Caco-2 (cell line): ENCODE measurements at regions not wholly inside any gene's neighbourhood (a gene's known extent, or its start where the extent isn't known, plus 50 kb on each side); places are given as distances from the start of the nearest gene placed in this dataset.

Experiments used
- BruUV-seq: library from RNA; stranded (reverse); fragments of 400-500 nt; replicated peaks from 2 replicates; lab custom pipeline; 2021; lab: Mats Ljungman, UMichigan
- CTCF ChIA-PET: fragments of 300-600 bp; sonication (Branson Sonifier 250); formaldehyde crosslinking; loops from one replicate; lab custom pipeline; 2022; ENCODE audit warnings: antibody characterized with exemption; lab: Charles Lee
- POLR2A ChIA-PET: fragments of 300-600 bp; sonication (Branson Sonifier 250); formaldehyde crosslinking; loops from one replicate; lab custom pipeline; 2022; ENCODE audit warnings: antibody characterized with exemption; lab: Charles Lee
- DNase-seq, 2 experiments: peaks; one replicate each; pipeline versions ENCODE4 v3.0.0 to v3.0.0-alpha.2; 2020 to 2022
- H3K27me3 ChIP-seq: replicated peaks from 2 replicates; pipeline ENCODE4 v1.6.0; 2011; ENCODE audit warnings: low read length; ENCODE audit not compliant: control insufficient read depth, insufficient read depth
- H3K36me3 ChIP-seq: 2 replicates; pipeline ENCODE4 v1.5.1; 2011; ENCODE audit warnings: low read length; ENCODE audit not compliant: control insufficient read depth, insufficient read depth
- H3K4me1 ChIP-seq: fragments of 250-450 bp; sonication (Bioruptor Pico); 2 replicates; pipeline ENCODE4 v1.5.1; 2020; ENCODE audit warnings: mild to moderate bottlenecking
- H3K4me3 ChIP-seq: 2 replicates; pipeline ENCODE4 v1.5.1; 2011; ENCODE audit warnings: low read depth, mild to moderate bottlenecking, control low read depth, low read length
- H3K9me3 ChIP-seq: fragments of 250-450 bp; sonication (Bioruptor Pico); 2 replicates; pipeline ENCODE4 v1.5.1; 2020; ENCODE audit warnings: mild to moderate bottlenecking, moderate library complexity
- H3K27ac Mint-ChIP-seq: one replicate; pipeline ENCODE4 v1.8.0; 2022; ENCODE audit warnings: mixed read lengths; ENCODE audit not compliant: unreplicated experiment
- H3K27me3 Mint-ChIP-seq: one replicate; pipeline ENCODE4 v1.8.0; 2022; ENCODE audit warnings: mixed read lengths; ENCODE audit not compliant: insufficient read depth, unreplicated experiment
- H3K36me3 Mint-ChIP-seq: one replicate; pipeline ENCODE4 v1.8.0; 2022; ENCODE audit warnings: mild to moderate bottlenecking, mixed read lengths; ENCODE audit not compliant: insufficient read depth, unreplicated experiment
- H3K4me1 Mint-ChIP-seq: one replicate; pipeline ENCODE4 v1.8.0; 2022; ENCODE audit warnings: low read depth, mixed read lengths; ENCODE audit not compliant: unreplicated experiment
- H3K4me3 Mint-ChIP-seq: one replicate; pipeline ENCODE4 v1.8.0; 2022; ENCODE audit warnings: mild to moderate bottlenecking, moderate library complexity, mixed read lengths; ENCODE audit not compliant: unreplicated experiment
- H3K9me3 Mint-ChIP-seq: one replicate; pipeline ENCODE4 v1.8.0; 2022; ENCODE audit warnings: mixed read lengths; ENCODE audit not compliant: unreplicated experiment
- intact Hi-C: fragments of 100-400 bp; cut with micrococcal nuclease; formaldehyde crosslinking; loops from one replicate; pipeline ENCODE4 v1.10.0; 2022; ENCODE audit not compliant: unreplicated experiment
- TF ChIP-seq, protein P1 (sequence below), 2 experiments: fragments of 200-600 bp in 1 of 2; IDR thresholded peaks; 1 replicate in 1 of 2; 2 replicates in 1 of 2; pipeline versions ENCODE4 v1.5.1 to v1.8.0; 2011 to 2022; ENCODE audit warnings: antibody characterized with exemption in 1 of 2, control low read depth in 1 of 2, inconsistent platforms in 1 of 2, low read depth in 1 of 2, low read length in 1 of 2, mild to moderate bottlenecking in 1 of 2, moderate library complexity in 1 of 2; ENCODE audit not compliant: insufficient read depth in 1 of 2, severe bottlenecking in 1 of 2, unreplicated experiment in 1 of 2

DNA sequence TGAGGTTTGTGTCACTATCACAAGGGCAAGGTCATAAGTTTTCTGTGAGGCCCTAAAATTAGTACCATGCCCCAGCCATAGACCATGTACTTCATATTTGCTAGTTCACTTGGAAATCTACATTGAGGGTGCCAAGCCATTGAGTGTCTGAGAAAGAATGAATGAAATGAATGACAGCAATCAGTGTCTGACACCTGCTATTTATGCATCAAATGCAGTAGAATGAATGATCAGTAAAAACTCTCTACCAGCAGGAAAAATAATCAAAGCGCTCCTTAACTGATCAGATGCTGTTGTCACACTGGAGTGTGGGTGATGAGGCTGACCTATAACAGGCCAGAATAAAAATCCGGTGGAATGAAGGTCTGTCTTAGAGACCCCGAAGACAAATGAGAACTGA lies 467.9 kb upstream of the B3GAT1 start:
- Histone ChIP-seq H3K4me3 (no peak overlapping the region), H3K9me3 (no peaks in the 10 kb centered on the region), H3K4me1 (no peaks in the 10 kb centered on the region), H3K27me3 (0 out of 2 replicates have a peak, but pooled peaks cover 1% of the 10 kb centered on the region), H3K36me3 (no peaks in the 10 kb centered on the region)
- POLR2A ChIA-PET: no interaction called here
- DNase-seq: no peak
- intact Hi-C loops: no loop called here
- Mint-ChIP-seq H3K4me3 (no peak overlapping the region), H3K9me3 (no peaks in the 10 kb centered on the region), H3K27ac (no peak overlapping the region), H3K36me3 (no peaks in the 10 kb centered on the region), H3K4me1 (peaks cover 5% of the 10 kb centered on the region), H3K27me3 (peaks cover 5% of the 10 kb centered on the region)
- no TSS peak for BruUV-seq
- CTCF ChIA-PET: no interaction called here
- TF ChIP-seq, protein P1, sequence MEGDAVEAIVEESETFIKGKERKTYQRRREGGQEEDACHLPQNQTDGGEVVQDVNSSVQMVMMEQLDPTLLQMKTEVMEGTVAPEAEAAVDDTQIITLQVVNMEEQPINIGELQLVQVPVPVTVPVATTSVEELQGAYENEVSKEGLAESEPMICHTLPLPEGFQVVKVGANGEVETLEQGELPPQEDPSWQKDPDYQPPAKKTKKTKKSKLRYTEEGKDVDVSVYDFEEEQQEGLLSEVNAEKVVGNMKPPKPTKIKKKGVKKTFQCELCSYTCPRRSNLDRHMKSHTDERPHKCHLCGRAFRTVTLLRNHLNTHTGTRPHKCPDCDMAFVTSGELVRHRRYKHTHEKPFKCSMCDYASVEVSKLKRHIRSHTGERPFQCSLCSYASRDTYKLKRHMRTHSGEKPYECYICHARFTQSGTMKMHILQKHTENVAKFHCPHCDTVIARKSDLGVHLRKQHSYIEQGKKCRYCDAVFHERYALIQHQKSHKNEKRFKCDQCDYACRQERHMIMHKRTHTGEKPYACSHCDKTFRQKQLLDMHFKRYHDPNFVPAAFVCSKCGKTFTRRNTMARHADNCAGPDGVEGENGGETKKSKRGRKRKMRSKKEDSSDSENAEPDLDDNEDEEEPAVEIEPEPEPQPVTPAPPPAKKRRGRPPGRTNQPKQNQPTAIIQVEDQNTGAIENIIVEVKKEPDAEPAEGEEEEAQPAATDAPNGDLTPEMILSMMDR (IDR thresholded peaks at IDR 0.05; ENCODE audit: insufficient read depth in 1 of 2, low read depth in 1 of 2, low read length in 1 of 2, severe bottlenecking in 1 of 2, unreplicated experiment in 1 of 2): no peak

DNA sequence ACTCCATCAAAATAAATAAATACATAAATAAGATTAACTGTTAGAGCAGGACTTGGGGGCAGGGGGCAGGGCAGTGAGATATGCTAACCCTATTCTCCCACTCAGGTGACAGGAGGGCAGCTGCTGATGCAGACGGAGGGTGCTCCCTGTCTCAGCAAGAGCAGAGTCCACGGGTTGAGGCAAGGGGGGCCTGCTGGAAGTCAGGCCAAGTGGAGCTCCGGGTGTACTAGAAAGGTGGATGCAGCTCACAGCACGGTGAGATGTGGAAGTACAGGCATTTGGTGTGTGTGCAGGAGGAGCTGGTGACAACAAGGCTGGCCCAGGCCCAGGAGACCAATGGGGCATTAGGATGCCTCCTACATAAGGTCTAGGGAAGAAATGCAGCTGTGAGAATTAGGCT lies 467.3 kb upstream of the B3GAT1 start:
- no TSS peak for BruUV-seq
- peaks cover 5% of the 10 kb centered on the region for H3K27me3 Mint-ChIP-seq
- H3K36me3 Mint-ChIP-seq: no peaks in the 10 kb centered on the region
- Histone ChIP-seq H3K4me1 (no peaks in the 10 kb centered on the region), H3K36me3 (no peaks in the 10 kb centered on the region), H3K27me3 (0 out of 2 replicates have a peak, but pooled peaks cover 1% of the 10 kb centered on the region), H3K4me3 (no peak overlapping the region), H3K9me3 (no peaks in the 10 kb centered on the region)
- H3K27ac Mint-ChIP-seq: peak overlapping the region; percentile 12
- no peak overlapping the region for H3K4me3 Mint-ChIP-seq
- H3K9me3 Mint-ChIP-seq: no peaks in the 10 kb centered on the region
- POLR2A ChIA-PET: no interaction called here
- intact Hi-C loops: no loop called here
- H3K4me1 Mint-ChIP-seq: peaks cover 5% of the 10 kb centered on the region
- no peak for DNase-seq
- CTCF ChIA-PET: no interaction called here
- TF ChIP-seq, protein P1 (IDR thresholded peaks at IDR 0.05; ENCODE audit: insufficient read depth in 1 of 2, low read depth in 1 of 2, low read length in 1 of 2, severe bottlenecking in 1 of 2, unreplicated experiment in 1 of 2): no peak

GRCh38 chr11:134878785-134879184 lies 466.7 kb upstream of the B3GAT1 start:
- H3K36me3 Mint-ChIP-seq: no peaks in the 10 kb centered on the region
- Histone ChIP-seq H3K4me3 (no peak overlapping the region), H3K36me3 (no peaks in the 10 kb centered on the region), H3K9me3 (no peaks in the 10 kb centered on the region), H3K27me3 (0 out of 2 replicates have a peak, but pooled peaks cover 1% of the 10 kb centered on the region), H3K4me1 (no peaks in the 10 kb centered on the region)
- BruUV-seq: no TSS peak
- H3K4me1 Mint-ChIP-seq: peaks cover 5% of the 10 kb centered on the region
- H3K27me3 Mint-ChIP-seq: peaks cover 5% of the 10 kb centered on the region
- intact Hi-C loops: no loop called here
- TF ChIP-seq, protein P1 (IDR thresholded peaks at IDR 0.05; ENCODE audit: insufficient read depth in 1 of 2, low read depth in 1 of 2, low read length in 1 of 2, severe bottlenecking in 1 of 2, unreplicated experiment in 1 of 2): no peak
- H3K9me3 Mint-ChIP-seq: no peaks in the 10 kb centered on the region
- H3K4me3 Mint-ChIP-seq: no peak overlapping the region
- CTCF ChIA-PET: no interaction called here
- DNase-seq: no peak
- H3K27ac Mint-ChIP-seq: no peak overlapping the region
- POLR2A ChIA-PET: no interaction called here
